ENCODE measurements at regions not wholly inside any gene's neighbourhood (a gene's known extent, or its start where the extent isn't known, plus 50 kb on each side); places are given as distances from the start of the nearest gene placed in this dataset.

DNA sequence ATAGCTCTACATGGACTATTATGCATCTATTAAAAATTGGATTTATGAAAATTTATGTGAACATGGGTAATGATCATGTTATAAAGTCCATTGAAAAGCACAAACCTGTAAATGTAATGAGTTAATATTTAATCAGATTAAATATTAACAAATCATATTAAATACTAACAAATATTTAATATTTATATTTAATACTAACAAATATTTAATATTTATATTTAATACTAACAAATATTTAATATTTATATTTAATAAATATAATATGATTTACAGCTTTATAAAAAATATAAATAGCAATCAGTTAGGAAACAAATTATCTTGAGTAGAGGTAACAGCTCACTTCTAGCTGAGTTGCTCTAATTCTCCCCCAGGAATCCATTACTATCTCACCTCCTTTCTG is 758.0 kb upstream of the USP15 start:
- no peak for DNase-seq
- POLR2A ChIA-PET: no interaction called here
- H3K4me1 ChIP-seq (ENCODE audit: control extremely low read depth in 1 of 4, control insufficient read depth in 4 of 4, insufficient read depth in 4 of 4, low read length in 3 of 4): no peaks in the 10 kb centered on the region

DNA sequence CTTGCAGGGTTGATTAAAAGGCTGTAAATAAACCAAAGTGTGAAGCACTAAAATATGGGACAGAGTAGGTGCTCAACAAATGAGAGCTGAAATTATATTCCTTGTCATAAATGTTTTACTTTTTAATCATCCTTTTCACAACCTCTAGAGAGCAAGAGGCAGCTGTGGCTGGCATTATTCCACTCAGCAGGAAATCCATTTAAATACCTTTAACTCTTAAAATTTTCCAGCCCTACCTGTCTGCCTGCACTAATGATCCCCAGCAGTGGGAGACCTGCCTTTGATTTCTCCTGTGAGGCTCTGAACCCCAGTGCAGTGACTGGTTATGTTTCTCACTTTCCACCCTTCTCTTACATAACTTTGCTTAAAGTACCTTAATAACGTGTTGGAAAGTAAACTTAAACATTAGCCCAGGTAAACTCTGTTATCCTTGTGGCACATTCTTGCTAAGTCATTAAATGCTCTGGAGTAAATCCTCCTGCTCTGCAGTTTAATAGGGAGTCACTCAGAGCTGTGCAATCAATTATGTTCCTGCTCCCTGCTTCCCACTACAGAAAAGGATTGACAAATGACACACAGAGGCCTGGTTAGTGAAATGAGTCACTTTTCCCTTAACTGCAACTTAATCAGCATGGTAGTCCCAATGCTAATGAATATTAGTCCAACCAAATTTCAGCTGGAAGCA is 755.7 kb upstream of the USP15 start:
- Histone ChIP-seq H3K4me1 (ENCODE audit: control extremely low read depth in 1 of 4, control insufficient read depth in 4 of 4, insufficient read depth in 4 of 4, low read length in 3 of 4) (no peaks in the 10 kb centered on the region), H3K4me3 (ENCODE audit: control insufficient read depth in 1 of 7, extremely low read depth in 1 of 7, insufficient read depth in 4 of 7, low read depth in 2 of 7, low read length in 6 of 7) (no peak overlapping the region), H3K27ac (ENCODE audit: insufficient read depth in 1 of 2, low read depth in 1 of 2, low read length in 2 of 2, poor library complexity in 1 of 2, severe bottlenecking in 2 of 2) (no peak overlapping the region), H3K9me3 (ENCODE audit: control extremely low read depth in 1 of 5, control insufficient read depth in 4 of 5, insufficient read depth in 2 of 5, low read depth in 1 of 5, low read length in 4 of 5) (no peaks in the 10 kb centered on the region), H3K27me3 (replicated peaks in 2 of 5; ENCODE audit: control insufficient read depth in 4 of 5, insufficient read depth in 5 of 5, low read length in 4 of 5) (no peaks in the 10 kb centered on the region), H3K36me3 (ENCODE audit: control insufficient read depth in 4 of 4, insufficient read depth in 4 of 4, low read length in 3 of 4) (no peaks in the 10 kb centered on the region)
- ChIA-PET CTCF (no interaction called here), POLR2A (no interaction called here)
- no peak for DNase-seq
- 88% methylated on average over 1 of the region's 1 CpG for WGBS (ENCODE audit: insufficient coverage)

More for the DNA sequence above, 758.0 kb upstream of the USP15 start:
- no peak overlapping the region for H3K4me3 ChIP-seq (ENCODE audit: control insufficient read depth in 1 of 7, extremely low read depth in 1 of 7, insufficient read depth in 4 of 7, low read depth in 2 of 7, low read length in 6 of 7)
- H3K36me3 ChIP-seq (ENCODE audit: control insufficient read depth in 4 of 4, insufficient read depth in 4 of 4, low read length in 3 of 4): no peaks in the 10 kb centered on the region
- no peaks in the 10 kb centered on the region for H3K27me3 ChIP-seq (replicated peaks in 2 of 5; ENCODE audit: control insufficient read depth in 4 of 5, insufficient read depth in 5 of 5, low read length in 4 of 5)
- H3K27ac ChIP-seq (ENCODE audit: insufficient read depth in 1 of 2, low read depth in 1 of 2, low read length in 2 of 2, poor library complexity in 1 of 2, severe bottlenecking in 2 of 2): no peak overlapping the region
- CTCF ChIA-PET: interaction anchor here (0.6 to 0.7 kb wide), 2 partner anchors 9 to 22 kb away, joined by 3 read pairs; no protein-coding TSS in a partner anchor
- no peaks in the 10 kb centered on the region for H3K9me3 ChIP-seq (ENCODE audit: control extremely low read depth in 1 of 5, control insufficient read depth in 4 of 5, insufficient read depth in 2 of 5, low read depth in 1 of 5, low read length in 4 of 5)

DNA sequence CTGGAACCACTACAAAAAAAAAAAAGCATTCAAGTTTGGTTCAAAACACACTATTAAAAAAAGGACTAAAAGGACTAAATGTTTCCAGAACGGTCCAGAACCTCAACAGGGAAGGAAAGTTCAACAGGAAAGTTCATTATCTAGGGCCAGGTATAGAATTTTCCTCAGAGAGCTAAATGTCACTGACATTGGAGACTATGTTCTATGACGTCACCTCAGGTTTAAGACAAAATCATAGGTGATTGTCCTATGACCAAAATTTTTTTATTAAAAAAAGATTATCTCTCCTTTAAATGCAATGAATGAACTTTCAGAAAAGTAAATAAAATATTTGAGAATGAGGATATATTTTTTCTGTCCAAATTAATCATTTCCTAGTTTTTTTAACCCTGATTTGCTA is 746.7 kb upstream of the USP15 start:
- ChIA-PET POLR2A (no interaction called here), CTCF (no interaction called here)
- Histone ChIP-seq H3K36me3 (ENCODE audit: control insufficient read depth in 4 of 4, insufficient read depth in 4 of 4, low read length in 3 of 4) (peaks cover 0 to 2% (median 0%) of the 10 kb centered on the region in 4 experiments), H3K27ac (ENCODE audit: insufficient read depth in 1 of 2, low read depth in 1 of 2, low read length in 2 of 2, poor library complexity in 1 of 2, severe bottlenecking in 2 of 2) (no peak overlapping the region), H3K4me1 (ENCODE audit: control extremely low read depth in 1 of 4, control insufficient read depth in 4 of 4, insufficient read depth in 4 of 4, low read length in 3 of 4) (no peaks in the 10 kb centered on the region), H3K9me3 (ENCODE audit: control extremely low read depth in 1 of 5, control insufficient read depth in 4 of 5, insufficient read depth in 2 of 5, low read depth in 1 of 5, low read length in 4 of 5) (no peaks in the 10 kb centered on the region), H3K27me3 (replicated peaks in 2 of 5; ENCODE audit: control insufficient read depth in 4 of 5, insufficient read depth in 5 of 5, low read length in 4 of 5) (no peaks in the 10 kb centered on the region), H3K4me3 (ENCODE audit: control insufficient read depth in 1 of 7, extremely low read depth in 1 of 7, insufficient read depth in 4 of 7, low read depth in 2 of 7, low read length in 6 of 7) (no peak overlapping the region)
- 80% methylated on average over 1 of the region's 2 CpGs for WGBS (ENCODE audit: insufficient coverage)
- no peak for DNase-seq

DNA sequence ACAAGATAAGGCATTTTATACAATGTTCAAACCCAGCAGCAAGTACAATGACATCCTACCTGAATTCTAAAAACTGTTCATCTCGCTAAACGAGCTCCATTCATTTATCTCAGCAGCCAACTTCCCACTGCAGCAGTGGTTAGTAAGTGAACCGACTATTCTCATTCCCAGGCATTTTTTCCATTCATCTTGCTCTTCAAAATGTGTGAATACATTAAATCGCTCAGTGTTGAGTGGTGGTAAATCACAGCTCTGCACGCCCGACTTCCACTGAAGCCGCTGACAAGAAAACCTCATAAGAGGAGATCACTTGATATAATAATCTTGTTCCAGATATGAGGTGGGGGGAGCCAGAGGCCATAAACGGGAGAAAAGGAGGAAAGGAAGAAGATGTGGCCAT is 746.2 kb upstream of the USP15 start:
- DNase-seq: no peak
- Histone ChIP-seq H3K4me3 (ENCODE audit: control insufficient read depth in 1 of 7, extremely low read depth in 1 of 7, insufficient read depth in 4 of 7, low read depth in 2 of 7, low read length in 6 of 7) (no peak overlapping the region), H3K27me3 (replicated peaks in 2 of 5; ENCODE audit: control insufficient read depth in 4 of 5, insufficient read depth in 5 of 5, low read length in 4 of 5) (no peaks in the 10 kb centered on the region), H3K36me3 (ENCODE audit: control insufficient read depth in 4 of 4, insufficient read depth in 4 of 4, low read length in 3 of 4) (peaks cover 0 to 2% (median 0%) of the 10 kb centered on the region in 4 experiments), H3K9me3 (ENCODE audit: control extremely low read depth in 1 of 5, control insufficient read depth in 4 of 5, insufficient read depth in 2 of 5, low read depth in 1 of 5, low read length in 4 of 5) (no peaks in the 10 kb centered on the region), H3K4me1 (ENCODE audit: control extremely low read depth in 1 of 4, control insufficient read depth in 4 of 4, insufficient read depth in 4 of 4, low read length in 3 of 4) (no peaks in the 10 kb centered on the region), H3K27ac (ENCODE audit: insufficient read depth in 1 of 2, low read depth in 1 of 2, low read length in 2 of 2, poor library complexity in 1 of 2, severe bottlenecking in 2 of 2) (no peak overlapping the region)
- POLR2A ChIA-PET: no interaction called here
- WGBS (ENCODE audit: insufficient coverage): 100% methylated on average over 3 of the region's 8 CpGs
- CTCF ChIA-PET: no interaction called here

DNA sequence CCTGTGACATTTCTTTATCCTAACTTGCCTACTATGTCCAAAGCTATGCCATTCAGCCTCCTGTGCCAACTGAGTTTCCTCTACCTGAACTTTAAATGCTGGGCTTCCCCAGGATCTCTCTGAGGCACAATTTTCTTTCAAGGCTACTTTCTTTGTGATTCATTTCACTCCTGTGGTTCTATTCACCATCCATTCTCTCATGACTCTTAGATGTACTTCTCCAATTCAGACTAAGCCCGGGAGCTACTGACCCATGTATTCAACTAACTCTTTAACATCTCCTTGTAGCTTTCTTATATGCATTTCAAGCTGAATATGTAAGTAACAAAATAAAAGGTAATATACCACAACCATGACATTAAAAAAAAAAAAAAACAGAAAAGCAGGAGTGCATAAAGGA is 738.9 kb upstream of the USP15 start:
- ChIA-PET CTCF (interaction anchor here (1.2 kb wide), 1 partner anchor 53 kb away, joined by 3 read pairs; no protein-coding TSS in a partner anchor), POLR2A (no interaction called here)
- Histone ChIP-seq H3K9me3 (ENCODE audit: control extremely low read depth in 1 of 5, control insufficient read depth in 4 of 5, insufficient read depth in 2 of 5, low read depth in 1 of 5, low read length in 4 of 5) (no peaks in the 10 kb centered on the region), H3K27ac (ENCODE audit: insufficient read depth in 1 of 2, low read depth in 1 of 2, low read length in 2 of 2, poor library complexity in 1 of 2, severe bottlenecking in 2 of 2) (no peak overlapping the region), H3K4me3 (ENCODE audit: control insufficient read depth in 1 of 7, extremely low read depth in 1 of 7, insufficient read depth in 4 of 7, low read depth in 2 of 7, low read length in 6 of 7) (no peak overlapping the region), H3K27me3 (replicated peaks in 2 of 5; ENCODE audit: control insufficient read depth in 4 of 5, insufficient read depth in 5 of 5, low read length in 4 of 5) (no peaks in the 10 kb centered on the region), H3K4me1 (ENCODE audit: control extremely low read depth in 1 of 4, control insufficient read depth in 4 of 4, insufficient read depth in 4 of 4, low read length in 3 of 4) (no peaks in the 10 kb centered on the region), H3K36me3 (ENCODE audit: control insufficient read depth in 4 of 4, insufficient read depth in 4 of 4, low read length in 3 of 4) (peaks cover 0 to 2% (median 0%) of the 10 kb centered on the region in 4 experiments)
- DNase-seq: no peak
- WGBS (ENCODE audit: insufficient coverage): no CpG with 5 or more reads among the region's 1 CpG

DNA sequence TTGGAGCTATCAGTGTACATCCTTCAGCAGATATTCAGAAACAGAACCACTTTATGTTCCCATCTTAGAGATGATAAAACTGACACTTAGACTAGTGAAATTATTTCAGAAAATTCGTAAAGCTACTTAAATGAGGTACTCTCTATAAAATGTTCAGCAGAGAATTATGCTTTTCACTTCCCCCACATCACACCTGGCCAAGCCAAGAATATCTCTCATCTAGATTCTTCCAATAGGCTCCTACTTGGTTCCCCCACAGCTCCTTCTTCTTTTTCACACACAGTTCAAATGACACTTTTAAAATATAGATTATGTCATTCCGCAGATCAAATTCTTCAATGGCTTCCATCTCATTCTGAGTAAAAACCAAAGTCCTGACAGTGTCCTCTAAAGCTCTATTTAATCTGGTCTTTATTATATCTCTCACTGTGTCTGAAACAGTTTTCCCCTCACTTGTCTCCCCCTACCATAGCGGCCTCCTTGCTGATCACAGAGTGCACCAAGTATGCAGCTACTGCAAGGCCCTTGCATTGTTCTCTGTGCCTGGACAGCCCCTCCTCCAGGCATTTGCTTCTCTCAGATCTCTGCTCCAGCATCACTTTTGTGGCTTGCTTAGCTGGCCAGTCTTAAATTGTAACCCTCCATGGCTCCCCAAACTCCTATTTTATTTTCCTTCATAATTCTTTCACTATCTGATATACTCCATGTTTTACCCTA is 736.8 kb upstream of the USP15 start:
- Histone ChIP-seq H3K4me1 (ENCODE audit: control extremely low read depth in 1 of 4, control insufficient read depth in 4 of 4, insufficient read depth in 4 of 4, low read length in 3 of 4) (no peaks in the 10 kb centered on the region), H3K36me3 (ENCODE audit: control insufficient read depth in 4 of 4, insufficient read depth in 4 of 4, low read length in 3 of 4) (no peaks in the 10 kb centered on the region), H3K27ac (ENCODE audit: insufficient read depth in 1 of 2, low read depth in 1 of 2, low read length in 2 of 2, poor library complexity in 1 of 2, severe bottlenecking in 2 of 2) (no peak overlapping the region), H3K4me3 (ENCODE audit: control insufficient read depth in 1 of 7, extremely low read depth in 1 of 7, insufficient read depth in 4 of 7, low read depth in 2 of 7, low read length in 6 of 7) (no peak overlapping the region), H3K9me3 (ENCODE audit: control extremely low read depth in 1 of 5, control insufficient read depth in 4 of 5, insufficient read depth in 2 of 5, low read depth in 1 of 5, low read length in 4 of 5) (no peaks in the 10 kb centered on the region), H3K27me3 (replicated peaks in 2 of 5; ENCODE audit: control insufficient read depth in 4 of 5, insufficient read depth in 5 of 5, low read length in 4 of 5) (no peaks in the 10 kb centered on the region)
- CTCF ChIA-PET: interaction anchor here (1.6 kb wide), 1 partner anchor 21 kb away, joined by 3 read pairs; no protein-coding TSS in a partner anchor
- no peak for DNase-seq
- 100% methylated on average over 2 of the region's 3 CpGs for WGBS (ENCODE audit: insufficient coverage)
- POLR2A ChIA-PET: no interaction called here

DNA sequence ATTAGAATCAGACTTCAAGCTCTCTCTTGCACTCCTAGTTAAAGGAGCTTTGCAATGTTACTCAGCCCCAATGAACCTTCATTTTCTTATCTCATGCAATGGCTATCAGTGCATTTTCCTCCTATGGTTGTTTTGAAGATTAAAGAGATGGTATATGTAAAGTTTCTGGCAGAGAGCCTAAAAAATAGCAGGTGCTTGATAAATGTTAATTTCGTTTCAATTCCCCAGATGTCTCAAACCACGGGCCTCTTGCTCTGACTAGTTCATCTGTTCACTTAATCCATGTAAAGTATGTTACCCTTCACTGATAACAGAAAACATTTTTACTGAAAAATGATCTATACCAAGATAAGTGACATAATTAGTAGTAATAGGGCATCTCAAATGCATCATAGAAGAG is 735.4 kb upstream of the USP15 start:
- WGBS (ENCODE audit: insufficient coverage): no CpG with 5 or more reads among the region's 2 CpGs
- ChIA-PET POLR2A (no interaction called here), CTCF (interaction anchor here (1.6 kb wide), 1 partner anchor 23 kb away, joined by 3 read pairs; no protein-coding TSS in a partner anchor)
- H3K27me3 ChIP-seq (replicated peaks in 2 of 5; ENCODE audit: control insufficient read depth in 4 of 5, insufficient read depth in 5 of 5, low read length in 4 of 5): no peaks in the 10 kb centered on the region
- no peak overlapping the region for H3K27ac ChIP-seq (ENCODE audit: insufficient read depth in 1 of 2, low read depth in 1 of 2, low read length in 2 of 2, poor library complexity in 1 of 2, severe bottlenecking in 2 of 2)
- H3K36me3 ChIP-seq (ENCODE audit: control insufficient read depth in 4 of 4, insufficient read depth in 4 of 4, low read length in 3 of 4): no peaks in the 10 kb centered on the region
- no peak for DNase-seq
- no peaks in the 10 kb centered on the region for H3K9me3 ChIP-seq (ENCODE audit: control extremely low read depth in 1 of 5, control insufficient read depth in 4 of 5, insufficient read depth in 2 of 5, low read depth in 1 of 5, low read length in 4 of 5)
- no peak overlapping the region for H3K4me3 ChIP-seq (ENCODE audit: control insufficient read depth in 1 of 7, extremely low read depth in 1 of 7, insufficient read depth in 4 of 7, low read depth in 2 of 7, low read length in 6 of 7)
- H3K4me1 ChIP-seq (ENCODE audit: control extremely low read depth in 1 of 4, control insufficient read depth in 4 of 4, insufficient read depth in 4 of 4, low read length in 3 of 4): no peaks in the 10 kb centered on the region

Measured in common myeloid progenitor, CD34-positive (primary cell).